ENCODE measurements at regions not wholly inside any gene's neighbourhood (a gene's known extent, or its start where the extent isn't known, plus 50 kb on each side); places are given as distances from the start of the nearest gene placed in this dataset.

DNA sequence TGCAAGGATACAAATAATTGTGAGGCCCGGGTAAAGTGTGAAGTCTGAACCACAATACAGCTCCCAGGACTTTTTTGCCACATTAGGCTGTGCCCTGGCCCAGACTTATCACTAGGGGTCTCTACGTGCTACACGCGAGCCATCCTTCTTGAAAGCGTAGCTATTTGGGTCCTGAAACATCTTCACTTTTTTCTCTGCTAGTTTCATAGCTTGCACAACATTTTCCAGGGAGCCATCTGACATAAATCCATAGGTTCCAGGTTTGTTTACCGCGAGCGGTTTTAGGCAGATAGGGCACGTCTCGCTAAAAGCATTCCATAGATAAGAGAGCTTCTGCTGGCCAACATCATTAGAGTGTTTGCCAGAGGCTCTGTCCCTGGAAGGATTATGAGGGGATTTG is 226.5 kb downstream of the RPS24 start:
- H3K36me3 ChIP-seq (ENCODE audit: low read depth): no peaks in the 10 kb centered on the region
- H3K4me3 ChIP-seq (ENCODE audit: severe bottlenecking): no peak overlapping the region
- ATAC-seq (ENCODE audit: low read depth): no peak
- no peak for DNase-seq (ENCODE audit: low spot score)
- H3K27me3 ChIP-seq (ENCODE audit: insufficient read depth, poor library complexity, severe bottlenecking): no peaks in the 10 kb centered on the region
- peaks cover 10% of the 10 kb centered on the region for H3K4me1 ChIP-seq (ENCODE audit: insufficient read depth, poor library complexity, severe bottlenecking)
- H3K9me3 ChIP-seq (ENCODE audit: severe bottlenecking): no peaks in the 10 kb centered on the region
- no peak overlapping the region for H3K27ac ChIP-seq (ENCODE audit: poor library complexity, severe bottlenecking)
- TF ChIP-seq, protein P1, sequence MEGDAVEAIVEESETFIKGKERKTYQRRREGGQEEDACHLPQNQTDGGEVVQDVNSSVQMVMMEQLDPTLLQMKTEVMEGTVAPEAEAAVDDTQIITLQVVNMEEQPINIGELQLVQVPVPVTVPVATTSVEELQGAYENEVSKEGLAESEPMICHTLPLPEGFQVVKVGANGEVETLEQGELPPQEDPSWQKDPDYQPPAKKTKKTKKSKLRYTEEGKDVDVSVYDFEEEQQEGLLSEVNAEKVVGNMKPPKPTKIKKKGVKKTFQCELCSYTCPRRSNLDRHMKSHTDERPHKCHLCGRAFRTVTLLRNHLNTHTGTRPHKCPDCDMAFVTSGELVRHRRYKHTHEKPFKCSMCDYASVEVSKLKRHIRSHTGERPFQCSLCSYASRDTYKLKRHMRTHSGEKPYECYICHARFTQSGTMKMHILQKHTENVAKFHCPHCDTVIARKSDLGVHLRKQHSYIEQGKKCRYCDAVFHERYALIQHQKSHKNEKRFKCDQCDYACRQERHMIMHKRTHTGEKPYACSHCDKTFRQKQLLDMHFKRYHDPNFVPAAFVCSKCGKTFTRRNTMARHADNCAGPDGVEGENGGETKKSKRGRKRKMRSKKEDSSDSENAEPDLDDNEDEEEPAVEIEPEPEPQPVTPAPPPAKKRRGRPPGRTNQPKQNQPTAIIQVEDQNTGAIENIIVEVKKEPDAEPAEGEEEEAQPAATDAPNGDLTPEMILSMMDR (IDR thresholded peaks at IDR 0.05; ENCODE audit: poor library complexity, severe bottlenecking): no peak

DNA sequence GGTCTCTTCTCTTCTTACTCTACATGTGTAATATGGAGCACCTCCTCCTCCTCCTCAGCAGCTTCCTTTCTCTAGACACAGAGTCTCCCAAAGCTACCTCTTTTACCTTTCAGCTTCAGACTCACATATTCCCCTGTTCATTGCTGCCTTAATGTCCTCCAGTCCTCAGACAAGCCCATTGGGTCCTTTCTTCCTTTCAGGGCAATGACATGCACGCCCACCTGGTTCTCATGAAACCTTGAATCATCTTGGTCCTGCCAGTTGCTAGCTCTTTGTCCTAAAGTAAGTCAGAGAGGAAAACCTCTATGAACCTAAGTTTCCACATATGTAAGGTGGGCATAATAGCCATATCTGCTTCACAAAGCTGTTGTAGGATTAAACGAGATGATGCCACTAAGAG is 227.0 kb downstream of the RPS24 start:
- TF ChIP-seq, protein P1 (IDR thresholded peaks at IDR 0.05; ENCODE audit: poor library complexity, severe bottlenecking): no peak
- Histone ChIP-seq H3K9me3 (ENCODE audit: severe bottlenecking) (no peaks in the 10 kb centered on the region), H3K4me3 (ENCODE audit: severe bottlenecking) (no peak overlapping the region), H3K27me3 (ENCODE audit: insufficient read depth, poor library complexity, severe bottlenecking) (no peaks in the 10 kb centered on the region), H3K36me3 (ENCODE audit: low read depth) (no peaks in the 10 kb centered on the region), H3K4me1 (ENCODE audit: insufficient read depth, poor library complexity, severe bottlenecking) (peaks cover 7% of the 10 kb centered on the region), H3K27ac (ENCODE audit: poor library complexity, severe bottlenecking) (no peak overlapping the region)
- DNase-seq (ENCODE audit: low spot score): no peak
- no peak for ATAC-seq (ENCODE audit: low read depth)

DNA sequence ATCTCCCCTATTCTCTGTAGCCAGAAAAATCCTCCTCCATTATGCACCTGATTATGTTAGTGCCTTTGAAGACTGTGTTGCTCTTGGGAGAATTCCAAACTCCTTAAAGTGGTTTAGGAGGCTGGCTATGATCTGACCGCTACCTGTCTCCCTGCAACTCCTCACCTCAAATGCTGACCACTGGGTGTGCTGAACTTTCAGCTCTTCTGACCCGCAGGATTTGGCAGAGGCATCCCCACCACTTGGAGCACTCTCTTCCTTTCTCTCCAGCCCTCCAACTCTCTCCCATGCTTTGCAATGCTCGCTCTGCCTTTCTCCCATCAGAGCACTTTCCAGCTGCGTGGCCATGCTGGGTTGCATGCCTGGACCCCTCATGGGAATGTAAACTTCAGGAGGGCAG is 227.6 kb downstream of the RPS24 start:
- Histone ChIP-seq H3K9me3 (ENCODE audit: severe bottlenecking) (no peaks in the 10 kb centered on the region), H3K4me3 (ENCODE audit: severe bottlenecking) (no peak overlapping the region), H3K36me3 (ENCODE audit: low read depth) (no peaks in the 10 kb centered on the region), H3K4me1 (ENCODE audit: insufficient read depth, poor library complexity, severe bottlenecking) (peaks cover 2% of the 10 kb centered on the region), H3K27me3 (ENCODE audit: insufficient read depth, poor library complexity, severe bottlenecking) (no peaks in the 10 kb centered on the region), H3K27ac (ENCODE audit: poor library complexity, severe bottlenecking) (no peak overlapping the region)
- DNase-seq (ENCODE audit: low spot score) (no peak), ATAC-seq (ENCODE audit: low read depth) (no peak)
- TF ChIP-seq, protein P1 (IDR thresholded peaks at IDR 0.05; ENCODE audit: poor library complexity, severe bottlenecking): no peak

DNA sequence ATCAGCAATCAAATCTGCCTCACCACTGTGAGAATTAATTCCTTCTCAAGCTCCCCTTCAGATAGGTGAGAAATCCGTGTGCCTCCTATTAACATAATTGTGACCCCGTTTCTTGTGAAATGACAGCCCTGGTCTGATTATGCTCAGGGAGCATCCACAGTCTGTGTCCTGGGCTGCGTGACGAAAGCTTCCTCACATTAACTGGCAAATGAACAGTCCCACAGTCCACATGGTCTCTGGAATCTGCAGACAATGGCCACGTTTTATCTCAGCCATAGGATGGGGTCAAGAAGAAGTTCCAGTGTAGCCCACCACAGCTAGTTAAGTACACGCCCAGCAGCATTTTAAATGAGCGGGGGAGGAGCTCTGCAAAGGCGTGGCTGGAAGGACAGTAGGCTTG is 229.2 kb downstream of the RPS24 start:
- Histone ChIP-seq H3K4me3 (ENCODE audit: severe bottlenecking) (no peak overlapping the region), H3K27me3 (ENCODE audit: insufficient read depth, poor library complexity, severe bottlenecking) (no peaks in the 10 kb centered on the region), H3K36me3 (ENCODE audit: low read depth) (no peaks in the 10 kb centered on the region), H3K9me3 (ENCODE audit: severe bottlenecking) (no peaks in the 10 kb centered on the region), H3K4me1 (ENCODE audit: insufficient read depth, poor library complexity, severe bottlenecking) (no peaks in the 10 kb centered on the region), H3K27ac (ENCODE audit: poor library complexity, severe bottlenecking) (no peak overlapping the region)
- DNase-seq (ENCODE audit: low spot score) (no peak), ATAC-seq (ENCODE audit: low read depth) (no peak)
- TF ChIP-seq, protein P1 (IDR thresholded peaks at IDR 0.05; ENCODE audit: poor library complexity, severe bottlenecking): no peak

DNA sequence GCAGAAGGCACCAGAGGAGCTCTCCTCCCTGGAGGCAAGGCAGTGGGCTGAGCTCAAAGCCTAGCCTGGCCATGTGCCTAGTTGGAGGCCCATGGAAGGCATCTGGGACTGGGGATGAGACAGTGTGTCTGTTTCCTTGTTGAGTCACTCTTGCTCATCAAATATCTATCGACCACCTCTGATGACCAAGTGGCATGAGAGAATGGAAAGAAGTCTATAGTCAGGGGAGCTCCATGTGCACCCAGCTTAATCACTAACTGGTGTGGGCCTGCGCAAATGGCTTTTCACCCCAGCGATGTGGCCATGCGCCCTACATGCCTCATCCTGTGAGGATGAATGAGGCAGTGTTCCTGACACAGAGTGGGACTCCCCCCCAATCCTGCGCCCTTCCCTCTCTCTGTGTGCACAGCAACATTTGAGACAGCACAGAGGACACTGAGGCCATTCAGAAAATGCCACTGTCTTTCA is 229.9 kb downstream of the RPS24 start:
- ATAC-seq (ENCODE audit: low read depth): peak; percentile 54; the same call in 2 of the 3 replicates
- Histone ChIP-seq H3K27ac (ENCODE audit: poor library complexity, severe bottlenecking) (no peak overlapping the region), H3K4me1 (ENCODE audit: insufficient read depth, poor library complexity, severe bottlenecking) (no peaks in the 10 kb centered on the region)

More for the DNA sequence above, 229.9 kb downstream of the RPS24 start:
- Histone ChIP-seq H3K4me3 (ENCODE audit: severe bottlenecking) (no peak overlapping the region), H3K36me3 (ENCODE audit: low read depth) (no peaks in the 10 kb centered on the region), H3K27me3 (ENCODE audit: insufficient read depth, poor library complexity, severe bottlenecking) (no peaks in the 10 kb centered on the region), H3K9me3 (ENCODE audit: severe bottlenecking) (no peaks in the 10 kb centered on the region)
- TF ChIP-seq, protein P1 (IDR thresholded peaks at IDR 0.05; ENCODE audit: poor library complexity, severe bottlenecking): no peak
- DNase-seq (ENCODE audit: low spot score): no peak
